Osteoblast (primary cell): ENCODE measurements at regions not wholly inside any gene's neighbourhood (a gene's known extent, or its start where the extent isn't known, plus 50 kb on each side); places are given as distances from the start of the nearest gene placed in this dataset.

Experiments used
- DNase-seq: peaks from one replicate; pipeline ENCODE4 v3.0.0; 2011; ENCODE audit warnings: low spot score, mixed read lengths; ENCODE audit not compliant: insufficient read length; ENCODE audit errors: missing footprints
- H2AFZ ChIP-seq: 2 replicates; pipeline ENCODE4 v1.6.0; 2011; ENCODE audit warnings: mild to moderate bottlenecking, low read length
- H3K27ac ChIP-seq: 2 replicates; pipeline ENCODE4 v1.5.1; 2011; ENCODE audit warnings: mild to moderate bottlenecking, low read depth, low read length, moderate library complexity
- H3K27me3 ChIP-seq: 2 replicates; pipeline ENCODE4 v1.6.0; 2012; ENCODE audit warnings: mild to moderate bottlenecking, control low read depth, inconsistent platforms, low read length, moderate library complexity; ENCODE audit not compliant: insufficient read depth
- H3K36me3 ChIP-seq: 2 replicates; pipeline ENCODE4 v1.5.1; 2011; ENCODE audit warnings: mild to moderate bottlenecking, low read length, control low read depth, moderate library complexity; ENCODE audit not compliant: insufficient read depth
- H3K4me1 ChIP-seq: 2 replicates; pipeline ENCODE4 v1.5.1; 2011; ENCODE audit warnings: mild to moderate bottlenecking, low read length, control low read depth, moderate library complexity; ENCODE audit not compliant: insufficient read depth
- H3K4me2 ChIP-seq: 2 replicates; pipeline ENCODE4 v1.6.0; 2011; ENCODE audit warnings: mild to moderate bottlenecking, low read length; ENCODE audit not compliant: insufficient read depth
- H3K4me3 ChIP-seq: fragments of 200-600 bp; sonication (generic); 3 replicates; pipeline ENCODE4 v1.5.1; 2012; ENCODE audit warnings: mild to moderate bottlenecking, low read length, inconsistent platforms; ENCODE audit not compliant: insufficient read depth
- H3K79me2 ChIP-seq: 2 replicates; pipeline ENCODE4 v1.6.0; 2012; ENCODE audit warnings: mild to moderate bottlenecking, low read length, control low read depth, inconsistent platforms; ENCODE audit not compliant: insufficient read depth
- H3K9me3 ChIP-seq: 2 replicates; pipeline ENCODE4 v1.5.1; 2011; ENCODE audit warnings: low read depth, low read length, control low read depth
- H4K20me1 ChIP-seq: 2 replicates; pipeline ENCODE4 v1.6.0; 2012; ENCODE audit warnings: mild to moderate bottlenecking, low read length, control low read depth; ENCODE audit not compliant: insufficient read depth
- CTCF ChIP-seq: IDR thresholded peaks from 2 replicates; pipeline ENCODE4 v1.5.1; 2011; ENCODE audit warnings: mild to moderate bottlenecking, low read depth, low read length, moderate library complexity; ENCODE audit errors: extremely low read depth

- no peaks in the 10 kb centered on the region for H3K36me3 ChIP-seq
- no peaks in the 10 kb centered on the region for H3K9me3 ChIP-seq
- TF ChIP-seq CTCF: no peak
- H3K4me2 ChIP-seq: no peak overlapping the region
- no peaks in the 10 kb centered on the region for H4K20me1 ChIP-seq
- no peak overlapping the region for H3K4me3 ChIP-seq
- H2AFZ ChIP-seq: no peak overlapping the region
- no peak for DNase-seq
- no peaks in the 10 kb centered on the region for H3K4me1 ChIP-seq
- H3K79me2 ChIP-seq: no peaks in the 10 kb centered on the region
- H3K27ac ChIP-seq: no peak overlapping the region
- no peaks in the 10 kb centered on the region for H3K27me3 ChIP-seq
These were observed 934.6 kb downstream of the TUSC7 start for GRCh38 chr3:117644203-117644602.

- no peak overlapping the region for H3K4me3 ChIP-seq
- H3K4me2 ChIP-seq: no peak overlapping the region
- DNase-seq: no peak
- H3K9me3 ChIP-seq: no peaks in the 10 kb centered on the region
- H3K79me2 ChIP-seq: no peaks in the 10 kb centered on the region
- no peak overlapping the region for H2AFZ ChIP-seq
- H3K36me3 ChIP-seq: no peaks in the 10 kb centered on the region
- no peaks in the 10 kb centered on the region for H4K20me1 ChIP-seq
- H3K27ac ChIP-seq: no peak overlapping the region
- H3K27me3 ChIP-seq: no peaks in the 10 kb centered on the region
- no peak for TF ChIP-seq CTCF
- H3K4me1 ChIP-seq: no peaks in the 10 kb centered on the region
These were observed 936.1 kb downstream of the TUSC7 start for GRCh38 chr3:117645561-117646242.

- Histone ChIP-seq H3K4me1 (no peaks in the 10 kb centered on the region), H3K79me2 (no peaks in the 10 kb centered on the region), H3K4me2 (no peak overlapping the region), H3K9me3 (no peaks in the 10 kb centered on the region), H3K36me3 (no peaks in the 10 kb centered on the region), H2AFZ (no peak overlapping the region), H3K27ac (no peak overlapping the region), H3K4me3 (no peak overlapping the region), H3K27me3 (no peaks in the 10 kb centered on the region), H4K20me1 (no peaks in the 10 kb centered on the region)
- DNase-seq: no peak
- no peak for TF ChIP-seq CTCF
These were observed 937.9 kb downstream of the TUSC7 start for GRCh38 chr3:117647435-117647834.

- Histone ChIP-seq H2AFZ (no peak overlapping the region), H3K9me3 (no peaks in the 10 kb centered on the region), H3K27ac (no peak overlapping the region), H3K36me3 (no peaks in the 10 kb centered on the region), H3K4me2 (no peak overlapping the region), H4K20me1 (no peaks in the 10 kb centered on the region), H3K79me2 (no peaks in the 10 kb centered on the region), H3K27me3 (no peaks in the 10 kb centered on the region), H3K4me3 (no peak overlapping the region), H3K4me1 (no peaks in the 10 kb centered on the region)
- TF ChIP-seq CTCF: no peak
- no peak for DNase-seq
These were observed 941.7 kb downstream of the TUSC7 start for GRCh38 chr3:117651246-117651645.
